Pons (tissue), 1 donor: ENCODE measurements at regions not wholly inside any gene's neighbourhood (a gene's known extent, or its start where the extent isn't known, plus 50 kb on each side); places are given as distances from the start of the nearest gene placed in this dataset.

Experiments used
- DNase-seq: peaks from one replicate; pipeline ENCODE4 v3.0.0-alpha.2; 2016; ENCODE audit warnings: low spot score

GRCh38 chr1:29648026-29648425, 411.7 kb downstream of the PTPRU start:
- DNase-seq: no peak

DNA sequence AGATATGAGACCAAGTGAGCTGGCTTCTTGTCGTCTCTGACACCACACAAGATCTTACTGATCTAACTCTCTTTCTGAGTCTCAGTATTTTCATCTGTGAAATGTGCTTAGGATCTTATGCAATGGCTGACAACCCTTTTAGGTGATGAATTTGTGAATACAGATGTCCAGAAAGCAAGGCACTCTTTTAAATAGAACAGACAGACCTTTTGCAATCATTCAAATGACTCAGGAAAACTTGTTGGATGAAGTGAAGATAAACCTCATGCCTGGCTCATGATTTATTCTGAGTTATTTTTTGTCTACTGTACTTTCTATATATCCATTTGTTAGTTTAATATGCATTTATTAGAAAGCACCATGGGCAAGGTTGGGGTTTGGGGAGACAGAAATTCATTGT, 411.3 kb downstream of the PTPRU start:
- no peak for DNase-seq

DNA sequence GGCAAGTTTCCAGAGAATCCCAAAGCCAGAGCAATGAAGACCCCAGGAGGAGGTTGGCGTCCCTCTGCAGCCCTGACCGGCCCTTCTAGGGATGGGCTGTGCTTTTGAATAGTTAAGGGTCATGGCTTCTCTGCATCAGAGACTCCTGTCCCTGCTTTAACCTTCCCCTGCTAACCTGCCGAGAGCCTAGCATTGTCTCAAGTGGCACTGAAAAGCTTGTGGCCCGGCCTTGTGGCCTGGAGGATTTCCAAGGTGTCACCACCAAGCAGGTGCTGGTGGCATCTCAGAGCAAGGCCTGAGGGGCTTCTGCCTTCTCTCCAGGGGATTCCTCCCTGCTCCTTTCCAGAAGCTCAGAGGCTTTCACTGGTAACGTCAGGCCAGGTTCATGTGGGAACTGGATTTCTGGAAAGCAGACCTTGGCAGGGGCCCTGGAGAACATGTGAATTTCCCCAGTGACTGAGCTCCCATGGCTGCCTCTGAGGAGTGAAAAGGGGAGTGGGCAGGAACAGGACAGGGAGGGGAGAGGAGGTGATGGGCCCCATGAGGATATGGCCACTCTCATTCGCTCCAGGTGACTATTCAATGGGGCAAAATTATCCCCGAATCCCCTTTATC, 409.9 kb downstream of the PTPRU start:
- DNase-seq: no peak

GRCh38 chr1:29645586-29645985, 409.3 kb downstream of the PTPRU start:
- DNase-seq: no peak

DNA sequence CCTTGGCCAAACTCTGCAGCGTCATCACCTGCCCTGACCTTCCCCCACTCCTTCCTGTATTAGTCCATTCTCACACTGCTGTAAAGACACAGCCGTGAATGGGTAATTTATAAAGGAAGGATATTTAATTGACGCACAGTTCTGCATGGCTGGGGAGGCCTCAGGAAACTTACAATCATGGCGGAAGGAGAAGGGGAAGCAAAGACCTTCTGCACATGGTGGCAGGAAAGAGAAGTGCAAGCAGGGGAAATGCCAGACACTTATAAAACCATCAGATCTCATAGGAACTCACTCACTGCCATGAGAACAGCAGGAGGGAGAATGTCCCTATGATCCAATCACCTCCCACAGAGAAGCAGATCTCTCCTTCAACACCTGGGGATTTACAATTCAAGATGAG, 408.5 kb downstream of the PTPRU start:
- DNase-seq: no peak

GRCh38 chr1:29643838-29644440, 407.6 kb downstream of the PTPRU start:
- DNase-seq: no peak

- DNase-seq: no peak
Measured at GRCh38 chr1:29643281-29643680, 407.0 kb downstream of the PTPRU start.

GRCh38 chr1:29642519-29642918, 406.2 kb downstream of the PTPRU start:
- DNase-seq: no peak

DNA sequence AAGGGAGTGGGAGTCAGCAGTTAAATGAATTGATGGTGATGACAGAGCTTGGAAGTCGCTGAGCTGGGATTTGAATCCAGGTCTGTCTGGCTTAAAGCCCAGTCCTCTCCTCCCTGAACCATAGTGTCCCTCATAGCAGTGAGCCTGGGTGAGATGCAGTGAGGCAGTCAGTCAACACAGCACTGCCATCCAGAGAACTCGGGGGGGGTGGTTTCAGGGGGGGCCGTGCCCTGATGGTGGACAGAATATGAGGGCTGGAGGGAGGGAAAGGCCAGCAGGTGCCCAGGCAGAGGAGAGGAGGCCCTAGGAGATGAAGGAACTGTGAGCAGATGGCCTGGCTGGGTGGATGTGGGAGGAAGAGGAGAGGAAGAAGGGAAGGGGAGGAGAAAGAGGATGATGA, 405.6 kb downstream of the PTPRU start:
- DNase-seq: no peak

DNA sequence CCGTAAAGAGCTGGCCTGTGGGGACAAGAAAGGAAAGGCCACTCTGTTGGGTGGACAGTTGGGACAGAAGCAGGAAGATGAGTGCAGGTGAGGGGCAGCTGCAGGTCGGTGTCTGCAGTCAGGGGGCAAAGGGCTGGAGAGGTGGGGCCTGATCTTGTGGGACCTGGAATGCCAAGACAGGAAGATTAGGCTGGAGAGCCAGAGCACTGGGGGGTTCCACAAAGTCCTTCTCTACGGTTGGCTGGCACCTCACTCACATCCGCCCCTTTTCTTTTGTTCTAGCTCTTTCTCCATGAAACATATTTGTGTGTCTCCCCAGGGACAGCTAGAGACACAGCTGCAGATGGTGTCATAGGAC, 404.1 kb downstream of the PTPRU start:
- DNase-seq: no peak

- DNase-seq: no peak
Measured at GRCh38 chr1:29639741-29640427, 403.6 kb downstream of the PTPRU start.

DNA sequence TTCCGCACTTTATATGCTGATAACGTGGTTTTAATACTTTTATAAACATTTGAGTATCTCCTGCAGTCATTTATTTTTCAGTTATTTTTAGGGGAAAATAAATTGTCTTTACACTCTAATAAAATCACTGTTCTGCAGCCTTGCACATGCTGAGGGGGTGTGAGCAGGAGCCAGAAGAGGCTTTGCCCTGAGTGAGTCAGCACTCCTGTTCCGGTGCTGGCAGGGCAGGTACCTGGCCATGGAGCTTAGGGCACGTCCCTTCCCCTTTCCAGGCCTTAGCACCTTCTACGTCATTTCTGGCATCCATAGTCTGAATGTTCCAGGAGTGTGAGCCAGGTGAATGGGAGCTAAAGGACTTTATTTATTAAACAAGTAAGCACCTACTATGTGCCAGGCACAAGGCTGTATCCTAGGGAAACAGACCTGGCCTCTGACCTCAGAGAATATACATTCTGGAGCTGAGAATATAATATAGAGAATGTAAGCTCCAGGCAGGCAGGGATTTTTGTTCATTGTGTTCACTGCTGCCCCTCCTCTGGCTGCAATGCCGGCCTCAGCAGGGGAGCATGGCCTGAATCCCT, 402.9 kb downstream of the PTPRU start:
- no peak for DNase-seq

DNA sequence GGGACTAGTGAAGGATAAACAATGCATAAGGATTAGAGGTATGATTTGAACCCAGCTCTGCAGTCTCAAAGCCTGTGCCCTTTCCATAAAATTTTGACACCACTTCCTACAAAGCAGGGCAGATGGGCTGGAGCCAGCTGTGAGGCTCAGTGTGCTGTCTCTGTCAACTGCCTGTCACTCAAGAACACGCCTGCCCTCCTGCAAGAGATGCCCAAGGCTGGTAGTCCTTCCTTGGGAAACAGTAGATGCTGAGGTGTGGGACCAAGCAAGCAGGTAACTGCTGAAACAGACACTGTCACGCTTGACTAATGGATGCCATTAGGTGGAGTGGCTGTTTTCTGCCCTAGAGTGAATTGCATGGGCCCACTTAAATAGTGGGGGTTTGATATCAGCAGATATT, 402.0 kb downstream of the PTPRU start:
- no peak for DNase-seq

DNA sequence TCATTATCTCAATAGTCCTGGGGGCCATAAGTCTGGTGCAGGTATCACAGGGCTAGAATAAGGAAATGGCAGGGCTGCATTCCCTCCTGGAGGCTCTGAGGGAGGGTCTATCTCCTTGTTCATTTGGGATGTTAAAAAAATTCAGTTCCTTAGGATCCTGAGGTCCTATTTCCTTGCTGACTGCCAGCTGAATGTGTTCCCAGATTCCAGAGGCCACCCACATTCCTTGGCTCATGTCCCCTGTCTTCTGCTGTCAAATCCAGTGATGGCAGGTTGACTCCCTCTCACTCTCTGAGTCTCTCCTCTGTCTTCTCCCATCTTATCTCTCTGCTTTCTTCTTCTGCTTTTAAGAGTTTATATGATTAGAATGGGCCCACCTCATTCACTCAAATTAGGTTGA, 400.6 kb downstream of the PTPRU start:
- DNase-seq: no peak

DNA sequence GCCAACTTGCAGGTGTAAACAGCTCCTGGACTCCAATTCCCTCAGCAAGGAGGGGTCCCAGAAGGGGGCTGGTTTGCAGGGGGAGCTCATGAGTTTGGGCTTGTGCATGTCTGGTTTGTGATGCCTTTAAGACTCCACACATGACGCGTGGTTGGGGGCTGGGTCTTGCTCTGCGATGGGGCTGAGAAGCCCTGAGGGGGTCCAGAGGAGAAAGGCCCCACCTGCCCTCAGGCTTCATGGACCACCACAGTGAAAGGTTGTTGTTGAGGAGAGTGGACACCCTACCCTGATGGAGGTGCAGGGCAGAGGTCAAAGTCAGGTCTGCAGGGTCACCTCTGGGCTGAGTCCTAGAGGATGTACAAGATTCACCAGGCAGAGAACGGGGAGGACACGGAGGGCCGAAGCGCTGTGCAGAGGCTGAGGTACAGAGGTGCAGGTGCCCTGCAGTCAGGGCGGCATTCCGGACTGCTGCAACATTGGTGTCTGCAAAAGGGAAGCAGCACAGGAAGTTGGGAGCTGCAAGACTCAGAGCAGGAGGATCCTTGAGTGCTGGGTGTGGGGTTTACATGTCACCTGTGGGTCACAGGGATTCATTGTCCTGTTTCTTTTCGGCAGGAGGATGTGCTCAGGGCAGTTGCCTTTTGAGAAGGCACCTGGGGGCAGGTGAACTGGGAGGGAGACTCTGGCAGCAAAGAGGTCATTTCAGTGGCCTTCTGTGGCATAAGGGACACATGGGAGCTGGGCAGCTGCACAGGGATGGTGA, 399.4 kb downstream of the PTPRU start:
- no peak for DNase-seq

DNA sequence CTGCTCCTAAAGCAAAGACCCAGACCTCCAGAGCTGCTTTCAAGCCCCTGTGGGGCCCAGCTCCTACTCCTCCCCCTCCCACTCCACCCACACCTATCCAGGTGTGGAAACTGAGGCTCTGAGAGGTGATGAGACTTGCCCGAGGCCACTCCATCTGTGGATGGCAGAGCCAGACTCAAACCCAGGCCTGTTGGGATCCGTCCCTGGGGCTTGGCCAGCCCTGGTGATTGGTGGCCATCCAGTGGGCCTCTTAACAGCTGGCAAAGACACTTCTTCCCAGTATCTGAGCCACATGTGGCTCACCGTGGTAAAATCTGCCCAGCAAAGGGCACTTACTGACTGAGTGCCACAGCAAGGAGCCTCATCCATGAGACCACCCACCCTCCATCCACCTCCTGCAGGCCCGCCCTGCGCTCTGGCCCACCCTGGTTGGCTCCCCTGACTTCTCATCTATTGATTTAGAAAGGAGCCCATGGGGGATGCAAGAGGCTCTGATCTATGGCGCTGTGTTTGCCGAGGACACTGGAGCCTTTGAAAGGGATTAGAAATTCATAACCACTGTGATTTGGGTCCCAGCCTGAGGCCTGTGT, 398.5 kb downstream of the PTPRU start:
- no peak for DNase-seq

DNA sequence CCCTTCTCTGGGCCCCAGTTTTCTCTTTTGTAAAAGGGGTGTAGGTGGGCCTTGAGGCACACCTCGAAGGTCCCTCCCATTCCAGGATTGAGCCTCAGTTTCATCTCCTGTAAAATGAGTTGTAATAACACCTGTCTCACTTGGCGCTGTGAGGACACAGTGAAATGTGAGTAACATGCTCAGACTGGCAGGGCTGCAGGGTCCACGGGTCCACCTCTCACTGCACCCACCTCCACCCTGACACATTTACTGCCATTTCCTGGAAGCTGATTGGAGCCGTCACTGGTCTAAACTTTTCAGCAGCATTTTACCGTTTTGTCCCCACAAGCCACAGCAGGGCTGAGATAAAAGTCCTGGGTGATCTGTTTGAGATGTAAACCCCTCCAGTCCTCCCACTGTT, 398.0 kb downstream of the PTPRU start:
- DNase-seq: no peak

- DNase-seq: no peak
Measured at GRCh38 chr1:29633771-29634170, 397.4 kb downstream of the PTPRU start.

- DNase-seq: no peak
Measured at GRCh38 chr1:29632806-29633615, 396.7 kb downstream of the PTPRU start.

DNA sequence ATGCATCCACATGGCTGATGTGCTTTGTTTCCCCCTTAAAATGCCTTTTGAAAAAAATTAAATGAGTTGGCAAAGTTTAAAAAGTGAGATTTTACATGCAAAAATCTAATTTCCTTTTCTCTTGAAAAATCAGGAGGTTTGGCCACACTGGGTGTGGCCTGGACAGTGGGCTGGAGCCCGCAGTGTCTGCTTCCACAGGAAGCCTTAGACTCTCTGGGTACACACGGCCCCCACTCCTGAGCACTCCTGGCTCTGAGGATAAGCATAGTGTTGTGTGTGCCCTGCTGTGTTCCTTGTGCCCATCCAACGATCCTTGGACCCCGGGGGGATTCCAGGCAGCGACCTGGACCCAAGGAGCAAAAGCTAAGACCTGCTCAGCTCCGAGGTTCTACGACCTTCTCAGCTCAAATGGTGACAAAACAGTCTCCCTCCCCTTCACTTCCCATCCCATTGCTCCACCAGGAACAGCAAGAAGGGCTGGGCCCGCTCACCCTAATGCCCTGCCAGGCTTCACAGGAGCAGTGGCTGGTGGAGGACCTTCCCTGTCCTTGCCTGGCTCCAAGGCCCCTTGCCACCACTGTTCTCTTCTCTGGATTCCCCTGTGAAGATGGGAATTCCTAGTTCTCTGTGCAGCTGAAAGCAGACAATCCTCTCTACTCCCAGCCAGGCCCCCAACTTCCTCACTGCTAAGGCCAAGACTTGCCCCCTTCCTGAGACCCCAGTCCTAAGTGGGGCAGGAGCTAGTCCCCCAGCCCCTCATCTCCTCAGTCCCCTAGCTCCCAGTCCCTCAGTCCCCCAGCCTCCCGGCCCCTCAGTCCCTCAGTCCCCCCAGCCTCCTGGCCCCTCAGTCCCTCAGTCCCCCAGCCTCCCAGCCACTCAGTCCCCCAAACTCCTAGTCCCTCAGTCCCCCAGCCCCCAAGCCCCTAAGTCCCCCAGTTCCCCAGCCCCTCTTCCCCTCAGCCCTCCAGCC, 395.8 kb downstream of the PTPRU start:
- no peak for DNase-seq
